EL (cell line): ENCODE measurements at regions not wholly inside any gene's neighbourhood (a gene's known extent, or its start where the extent isn't known, plus 50 kb on each side); places are given as distances from the start of the nearest gene placed in this dataset.

Source experiments
- DNase-seq: peaks from one replicate; pipeline ENCODE4 v3.0.0-alpha.2; 2016

GRCh38 chr3:152155246-152156020 is 113.3 kb upstream of the MBNL1 start:
- peak; percentile 19 for DNase-seq

- no peak for DNase-seq
Measured at GRCh38 chr3:152156880-152157279, 111.8 kb upstream of the MBNL1 start.

GRCh38 chr3:152157337-152157736 is 111.4 kb upstream of the MBNL1 start:
- no peak for DNase-seq

GRCh38 chr3:152159328-152159727 is 109.4 kb upstream of the MBNL1 start:
- peak; percentile 91 for DNase-seq

- DNase-seq = no peak
Measured at GRCh38 chr3:152160350-152161011, 108.2 kb upstream of the MBNL1 start.

GRCh38 chr3:152172460-152172859 is 96.3 kb upstream of the MBNL1 start:
- DNase-seq = peak; percentile 26

- DNase-seq = no peak
Measured at GRCh38 chr3:152173627-152174026, 95.1 kb upstream of the MBNL1 start.

GRCh38 chr3:152174876-152175527 is 93.7 kb upstream of the MBNL1 start:
- DNase-seq = no peak

GRCh38 chr3:152175528-152175889 is 93.2 kb upstream of the MBNL1 start:
- peak; percentile 88 for DNase-seq

GRCh38 chr3:152176241-152176640 is 92.5 kb upstream of the MBNL1 start:
- peak; percentile 64 for DNase-seq

- no peak for DNase-seq
Measured at GRCh38 chr3:152176998-152177397, 91.7 kb upstream of the MBNL1 start.

- no peak for DNase-seq
Measured at GRCh38 chr3:152177757-152178156, 91.0 kb upstream of the MBNL1 start.

- DNase-seq = peak; percentile 42
Measured at GRCh38 chr3:152183473-152183872, 85.3 kb upstream of the MBNL1 start.

GRCh38 chr3:152184971-152185686 is 83.6 kb upstream of the MBNL1 start:
- no peak for DNase-seq

- DNase-seq = no peak
Measured at GRCh38 chr3:152185891-152186630, 82.7 kb upstream of the MBNL1 start.

- no peak for DNase-seq
Measured at GRCh38 chr3:152190636-152191183, 78.0 kb upstream of the MBNL1 start.

- no peak for DNase-seq
Measured at GRCh38 chr3:152192050-152192449, 76.7 kb upstream of the MBNL1 start.

GRCh38 chr3:152192936-152193672 is 75.6 kb upstream of the MBNL1 start:
- DNase-seq = no peak

- DNase-seq = no peak
Measured at GRCh38 chr3:152193673-152194267, 75.0 kb upstream of the MBNL1 start.

- DNase-seq = no peak
Measured at GRCh38 chr3:152195206-152195605, 73.5 kb upstream of the MBNL1 start.

GRCh38 chr3:152196782-152197181 is 71.9 kb upstream of the MBNL1 start:
- no peak for DNase-seq
